HepG2 (cell line): ENCODE measurements at regions not wholly inside any gene's neighbourhood (a gene's known extent, or its start where the extent isn't known, plus 50 kb on each side); places are given as distances from the start of the nearest gene placed in this dataset.

Experiments
- CAMTA2 ChIP-seq: sonication (generic); formaldehyde crosslinking; IDR thresholded peaks from 2 replicates; pipeline ENCODE4 v1.4.0; 2020; ENCODE audit warnings: mild to moderate bottlenecking, missing genetic modification reagents, borderline replicate concordance
- HDAC2 ChIP-seq: sonication (generic); formaldehyde crosslinking; IDR thresholded peaks from 2 replicates; pipeline ENCODE4 v1.4.0; 2020; ENCODE audit warnings: missing genetic modification reagents
- HNRNPUL1 ChIP-seq: fragments of 200-400 bp; formaldehyde crosslinking; IDR thresholded peaks from 2 replicates; pipeline ENCODE4 v1.6.1; 2017; ENCODE audit warnings: low read depth, mild to moderate bottlenecking, low read length, moderate library complexity
- KDM2A ChIP-seq: sonication (generic); formaldehyde crosslinking; IDR thresholded peaks from 2 replicates; pipeline ENCODE4 v1.4.0; 2020; ENCODE audit warnings: low read depth, missing genetic modification reagents, borderline replicate concordance
- MXD4 ChIP-seq: IDR thresholded peaks from 2 replicates; pipeline ENCODE4 v1.6.1; 2016; ENCODE audit warnings: mild to moderate bottlenecking, missing biosample characterization, missing genetic modification reagents
- RARA ChIP-seq: IDR thresholded peaks from 2 replicates; pipeline ENCODE4 v1.6.1; 2016; ENCODE audit warnings: missing genetic modification reagents, missing compliant biosample characterization
- SNAI1 ChIP-seq: sonication (generic); formaldehyde crosslinking; IDR thresholded peaks from 2 replicates; pipeline ENCODE4 v1.5.0; 2020; ENCODE audit warnings: mild to moderate bottlenecking, missing genetic modification reagents, borderline replicate concordance
- ZC3H4 ChIP-seq: sonication (generic); formaldehyde crosslinking; IDR thresholded peaks from 2 replicates; pipeline ENCODE4 v1.4.0; 2020; ENCODE audit warnings: missing genetic modification reagents, borderline replicate concordance
- ZNF616 ChIP-seq: sonication (generic); formaldehyde crosslinking; IDR thresholded peaks from 2 replicates; pipeline ENCODE4 v1.5.0; 2020; ENCODE audit warnings: low read depth, mild to moderate bottlenecking, missing genetic modification reagents
- TF ChIP-seq, protein P1 (sequence below): sonication (generic); IDR thresholded peaks from 2 replicates; pipeline ENCODE4 v1.6.1; 2016; ENCODE audit warnings: low read depth, borderline replicate concordance
- TF ChIP-seq, protein P2 (sequence below): IDR thresholded peaks from 2 replicates; pipeline ENCODE4 v1.6.1; 2016; ENCODE audit warnings: low read depth, missing genetic modification reagents, missing compliant biosample characterization
- TF ChIP-seq, protein P3 (sequence below): IDR thresholded peaks from 2 replicates; pipeline ENCODE4 v1.6.1; 2016; ENCODE audit warnings: missing compliant biosample characterization, missing genetic modification reagents, borderline replicate concordance
- TF ChIP-seq, protein P4 (sequence below): sonication (generic); formaldehyde crosslinking; IDR thresholded peaks from 2 replicates; pipeline ENCODE4 v1.5.0; 2020; ENCODE audit warnings: mild to moderate bottlenecking, missing genetic modification reagents, moderate library complexity

DNA sequence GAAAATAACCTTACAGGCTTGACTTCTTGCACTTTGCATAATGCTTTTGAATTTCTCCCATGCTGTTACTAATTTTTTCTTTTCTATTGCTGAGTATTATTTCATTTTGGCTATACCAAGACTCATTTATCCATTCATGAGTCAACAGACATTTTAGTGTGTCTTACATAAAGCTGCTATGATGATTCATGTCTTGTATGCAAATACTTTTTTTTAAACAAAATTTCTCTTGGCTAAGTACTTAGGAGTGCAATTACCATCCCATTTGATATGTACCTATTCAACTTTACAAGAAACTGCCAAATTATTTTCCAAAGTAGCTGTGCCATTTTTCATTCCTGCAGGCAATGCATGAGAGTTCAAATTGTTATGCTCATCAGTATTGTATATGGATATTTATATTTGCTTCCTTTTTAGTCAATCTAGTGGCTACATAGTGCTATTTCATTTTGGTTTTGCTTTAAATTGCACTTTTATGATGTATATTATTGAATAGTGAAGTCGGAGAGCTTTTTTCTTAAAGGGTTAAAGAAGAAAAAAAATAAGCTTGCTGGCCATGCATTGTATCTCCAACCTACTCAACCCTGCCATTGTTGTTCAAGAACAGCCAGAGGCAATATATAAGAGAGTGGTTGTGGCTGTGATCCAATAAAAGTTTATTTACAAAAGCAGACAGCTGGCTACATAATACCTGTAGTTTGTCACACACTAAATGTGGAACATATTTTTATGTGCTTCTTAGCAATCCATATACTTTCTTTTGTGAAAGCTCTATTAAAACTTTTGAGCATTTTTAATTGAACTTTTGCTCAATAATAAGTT lies 862.8 kb downstream of the KCNT2 start (continued):
- TF ChIP-seq MXD4 (CRISPR knock-in tag), result no peak
- TF ChIP-seq, protein P1, sequence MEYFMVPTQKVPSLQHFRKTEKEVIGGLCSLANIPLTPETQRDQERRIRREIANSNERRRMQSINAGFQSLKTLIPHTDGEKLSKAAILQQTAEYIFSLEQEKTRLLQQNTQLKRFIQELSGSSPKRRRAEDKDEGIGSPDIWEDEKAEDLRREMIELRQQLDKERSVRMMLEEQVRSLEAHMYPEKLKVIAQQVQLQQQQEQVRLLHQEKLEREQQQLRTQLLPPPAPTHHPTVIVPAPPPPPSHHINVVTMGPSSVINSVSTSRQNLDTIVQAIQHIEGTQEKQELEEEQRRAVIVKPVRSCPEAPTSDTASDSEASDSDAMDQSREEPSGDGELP, result no peak
- TF ChIP-seq ZC3H4 (CRISPR knock-in tag), result no peak
- TF ChIP-seq HDAC2 (CRISPR knock-in tag), result no peak
- TF ChIP-seq SNAI1, result no peak
- no peak for TF ChIP-seq KDM2A (CRISPR knock-in tag)
- no peak for TF ChIP-seq RARA
- TF ChIP-seq, protein P2, sequence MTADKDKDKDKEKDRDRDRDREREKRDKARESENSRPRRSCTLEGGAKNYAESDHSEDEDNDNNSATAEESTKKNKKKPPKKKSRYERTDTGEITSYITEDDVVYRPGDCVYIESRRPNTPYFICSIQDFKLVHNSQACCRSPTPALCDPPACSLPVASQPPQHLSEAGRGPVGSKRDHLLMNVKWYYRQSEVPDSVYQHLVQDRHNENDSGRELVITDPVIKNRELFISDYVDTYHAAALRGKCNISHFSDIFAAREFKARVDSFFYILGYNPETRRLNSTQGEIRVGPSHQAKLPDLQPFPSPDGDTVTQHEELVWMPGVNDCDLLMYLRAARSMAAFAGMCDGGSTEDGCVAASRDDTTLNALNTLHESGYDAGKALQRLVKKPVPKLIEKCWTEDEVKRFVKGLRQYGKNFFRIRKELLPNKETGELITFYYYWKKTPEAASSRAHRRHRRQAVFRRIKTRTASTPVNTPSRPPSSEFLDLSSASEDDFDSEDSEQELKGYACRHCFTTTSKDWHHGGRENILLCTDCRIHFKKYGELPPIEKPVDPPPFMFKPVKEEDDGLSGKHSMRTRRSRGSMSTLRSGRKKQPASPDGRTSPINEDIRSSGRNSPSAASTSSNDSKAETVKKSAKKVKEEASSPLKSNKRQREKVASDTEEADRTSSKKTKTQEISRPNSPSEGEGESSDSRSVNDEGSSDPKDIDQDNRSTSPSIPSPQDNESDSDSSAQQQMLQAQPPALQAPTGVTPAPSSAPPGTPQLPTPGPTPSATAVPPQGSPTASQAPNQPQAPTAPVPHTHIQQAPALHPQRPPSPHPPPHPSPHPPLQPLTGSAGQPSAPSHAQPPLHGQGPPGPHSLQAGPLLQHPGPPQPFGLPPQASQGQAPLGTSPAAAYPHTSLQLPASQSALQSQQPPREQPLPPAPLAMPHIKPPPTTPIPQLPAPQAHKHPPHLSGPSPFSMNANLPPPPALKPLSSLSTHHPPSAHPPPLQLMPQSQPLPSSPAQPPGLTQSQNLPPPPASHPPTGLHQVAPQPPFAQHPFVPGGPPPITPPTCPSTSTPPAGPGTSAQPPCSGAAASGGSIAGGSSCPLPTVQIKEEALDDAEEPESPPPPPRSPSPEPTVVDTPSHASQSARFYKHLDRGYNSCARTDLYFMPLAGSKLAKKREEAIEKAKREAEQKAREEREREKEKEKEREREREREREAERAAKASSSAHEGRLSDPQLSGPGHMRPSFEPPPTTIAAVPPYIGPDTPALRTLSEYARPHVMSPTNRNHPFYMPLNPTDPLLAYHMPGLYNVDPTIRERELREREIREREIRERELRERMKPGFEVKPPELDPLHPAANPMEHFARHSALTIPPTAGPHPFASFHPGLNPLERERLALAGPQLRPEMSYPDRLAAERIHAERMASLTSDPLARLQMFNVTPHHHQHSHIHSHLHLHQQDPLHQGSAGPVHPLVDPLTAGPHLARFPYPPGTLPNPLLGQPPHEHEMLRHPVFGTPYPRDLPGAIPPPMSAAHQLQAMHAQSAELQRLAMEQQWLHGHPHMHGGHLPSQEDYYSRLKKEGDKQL (CRISPR knock-in tag), result no peak
- no peak for TF ChIP-seq ZNF616 (CRISPR knock-in tag)
- TF ChIP-seq, protein P3, sequence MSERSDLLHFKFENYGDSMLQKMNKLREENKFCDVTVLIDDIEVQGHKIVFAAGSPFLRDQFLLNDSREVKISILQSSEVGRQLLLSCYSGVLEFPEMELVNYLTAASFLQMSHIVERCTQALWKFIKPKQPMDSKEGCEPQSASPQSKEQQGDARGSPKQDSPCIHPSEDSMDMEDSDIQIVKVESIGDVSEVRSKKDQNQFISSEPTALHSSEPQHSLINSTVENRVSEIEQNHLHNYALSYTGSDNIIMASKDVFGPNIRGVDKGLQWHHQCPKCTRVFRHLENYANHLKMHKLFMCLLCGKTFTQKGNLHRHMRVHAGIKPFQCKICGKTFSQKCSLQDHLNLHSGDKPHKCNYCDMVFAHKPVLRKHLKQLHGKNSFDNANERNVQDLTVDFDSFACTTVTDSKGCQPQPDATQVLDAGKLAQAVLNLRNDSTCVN (CRISPR knock-in tag), result no peak
- TF ChIP-seq HNRNPUL1, result no peak
- TF ChIP-seq, protein P4, sequence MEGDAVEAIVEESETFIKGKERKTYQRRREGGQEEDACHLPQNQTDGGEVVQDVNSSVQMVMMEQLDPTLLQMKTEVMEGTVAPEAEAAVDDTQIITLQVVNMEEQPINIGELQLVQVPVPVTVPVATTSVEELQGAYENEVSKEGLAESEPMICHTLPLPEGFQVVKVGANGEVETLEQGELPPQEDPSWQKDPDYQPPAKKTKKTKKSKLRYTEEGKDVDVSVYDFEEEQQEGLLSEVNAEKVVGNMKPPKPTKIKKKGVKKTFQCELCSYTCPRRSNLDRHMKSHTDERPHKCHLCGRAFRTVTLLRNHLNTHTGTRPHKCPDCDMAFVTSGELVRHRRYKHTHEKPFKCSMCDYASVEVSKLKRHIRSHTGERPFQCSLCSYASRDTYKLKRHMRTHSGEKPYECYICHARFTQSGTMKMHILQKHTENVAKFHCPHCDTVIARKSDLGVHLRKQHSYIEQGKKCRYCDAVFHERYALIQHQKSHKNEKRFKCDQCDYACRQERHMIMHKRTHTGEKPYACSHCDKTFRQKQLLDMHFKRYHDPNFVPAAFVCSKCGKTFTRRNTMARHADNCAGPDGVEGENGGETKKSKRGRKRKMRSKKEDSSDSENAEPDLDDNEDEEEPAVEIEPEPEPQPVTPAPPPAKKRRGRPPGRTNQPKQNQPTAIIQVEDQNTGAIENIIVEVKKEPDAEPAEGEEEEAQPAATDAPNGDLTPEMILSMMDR (CRISPR knock-in tag), result no peak
- TF ChIP-seq CAMTA2 (CRISPR knock-in tag), result no peak
